HCT116 (cell line): ENCODE measurements at regions not wholly inside any gene's neighbourhood (a gene's known extent, or its start where the extent isn't known, plus 50 kb on each side); places are given as distances from the start of the nearest gene placed in this dataset.

ENCODE experiments used
- ATAC-seq: fragments of 200-7000 bp; cut with Tn5 transposase; 2 replicates; pipeline ENCODE4 v1.9.1; 2020; ENCODE audit warnings: mild to moderate bottlenecking, moderate library complexity
- BruUV-seq: library from RNA; stranded (reverse); fragments of 400-500 nt; replicated peaks from 2 replicates; lab custom pipeline; 2021; lab: Mats Ljungman, UMichigan
- CTCF ChIA-PET: fragments of 300-600 bp; sonication (Branson Sonifier 250); formaldehyde crosslinking; loops from one replicate; lab custom pipeline; 2021; ENCODE audit warnings: antibody characterized with exemption; lab: Charles Lee
- POLR2A ChIA-PET: fragments of 300-600, 350-600 bp; sonication (Branson Sonifier 250); formaldehyde crosslinking; loops from one replicate; lab custom pipeline; 2021; ENCODE audit warnings: antibody characterized with exemption; lab: Charles Lee
- RAD21 ChIA-PET, 2 experiments: fragments of 300-600 bp; sonication (Branson Sonifier 250); formaldehyde crosslinking; loops; one replicate each; lab custom pipeline; 2023; ENCODE audit warnings: low total read pairs in 2 of 2; ENCODE audit not compliant: uncharacterized antibody in 2 of 2, unreplicated experiment in 2 of 2, low non-redundant PET in 1 of 2; lab: Charles Lee
- DNase-seq: peaks from one replicate; pipeline ENCODE4 v3.0.0-alpha.2; 2010; ENCODE audit warnings: low read depth, low spot score
- H2AFZ ChIP-seq: fragments of 200-600 bp; shearing (Covaris generic), sonication (generic); 2 replicates; pipeline ENCODE4 v1.6.1; 2017; ENCODE audit warnings: low read depth, mixed run types, mixed read lengths, antibody characterized with exemption, low read length; ENCODE audit not compliant: poor library complexity, severe bottlenecking
- H3K27ac ChIP-seq: 2 replicates; pipeline ENCODE4 v1.5.1; 2012; ENCODE audit warnings: low read depth, low read length
- H3K27me3 ChIP-seq: fragments of 200-600 bp; sonication (generic); 2 replicates; pipeline ENCODE4 v1.6.1; 2016; ENCODE audit warnings: mixed run types, low read length, mixed read lengths; ENCODE audit not compliant: insufficient read depth
- H3K36me3 ChIP-seq, 2 experiments: fragments of 200-500 bp in 1 of 2; fragments of 200-600 bp in 1 of 2; sonication (Bioruptor generic) in 1 of 2; sonication (generic) in 1 of 2; 2 replicates each; pipeline versions ENCODE4 v1.5.1 to v1.6.1; 2014 to 2016; ENCODE audit warnings: low read length in 2 of 2, inconsistent platforms in 1 of 2, mixed read lengths in 1 of 2, mixed run types in 1 of 2; ENCODE audit not compliant: insufficient read depth in 2 of 2, control insufficient read depth in 1 of 2
- H3K4me1 ChIP-seq, 2 experiments: fragments of 200-600 bp in 1 of 2; sonication (generic) in 1 of 2; 2 replicates each; pipeline versions ENCODE4 v1.5.1 to v1.6.1; 2012 to 2017; ENCODE audit warnings: low read length in 2 of 2, inconsistent platforms in 1 of 2, mild to moderate bottlenecking in 1 of 2, mixed read lengths in 1 of 2, mixed run types in 1 of 2, moderate library complexity in 1 of 2; ENCODE audit not compliant: insufficient read depth in 2 of 2, control insufficient read depth in 1 of 2
- H3K4me2 ChIP-seq: fragments of 200-600 bp; sonication (generic); 2 replicates; pipeline ENCODE4 v1.6.1; 2017; ENCODE audit warnings: mixed run types, low read length, mixed read lengths
- H3K4me3 ChIP-seq, 2 experiments: fragments of 200-600 bp in 1 of 2; sonication (generic) in 1 of 2; replicated peaks in 1 of 2; 2 replicates each; pipeline ENCODE4 v1.5.1; 2011 to 2016; ENCODE audit warnings: low read length in 2 of 2, control low read depth in 1 of 2, low read depth in 1 of 2, mild to moderate bottlenecking in 1 of 2, mixed read lengths in 1 of 2, mixed run types in 1 of 2
- H3K79me2 ChIP-seq: fragments of 200-600 bp; sonication (generic); 2 replicates; pipeline ENCODE4 v1.6.1; 2017; ENCODE audit warnings: mild to moderate bottlenecking, mixed run types, low read length, moderate library complexity, mixed read lengths; ENCODE audit not compliant: insufficient read depth
- H3K9ac ChIP-seq: fragments of 200-600 bp; sonication (generic); 2 replicates; pipeline ENCODE4 v1.6.1; 2016; ENCODE audit warnings: low read length, mixed read lengths
- H3K9me2 ChIP-seq: fragments of 200-600 bp; sonication (generic), shearing (Covaris generic); 2 replicates; pipeline ENCODE4 v1.6.1; 2017; ENCODE audit warnings: mixed run types, mild to moderate bottlenecking, moderate library complexity; ENCODE audit not compliant: insufficient read depth
- H3K9me3 ChIP-seq, 2 experiments: fragments of 200-500 bp in 1 of 2; fragments of 200-600 bp in 1 of 2; sonication (Bioruptor generic) in 1 of 2; sonication (generic) in 1 of 2; 2 replicates each; pipeline ENCODE4 v1.6.1; 2014 to 2017; ENCODE audit warnings: low read length in 2 of 2, mixed read lengths in 2 of 2, inconsistent platforms in 1 of 2, low read depth in 1 of 2, mild to moderate bottlenecking in 1 of 2, mixed run types in 1 of 2, moderate library complexity in 1 of 2; ENCODE audit not compliant: control insufficient read depth in 1 of 2, insufficient read depth in 1 of 2
- H4K20me1 ChIP-seq: fragments of 200-600 bp; sonication (generic), shearing (Covaris generic); 2 replicates; pipeline ENCODE4 v1.6.1; 2017; ENCODE audit warnings: mixed run types, mild to moderate bottlenecking, moderate library complexity; ENCODE audit not compliant: insufficient read depth
- CEBPB ChIP-seq: IDR thresholded peaks from 2 replicates; pipeline ENCODE4 v1.6.1; 2012; ENCODE audit warnings: low read depth
- EGR1 ChIP-seq: IDR thresholded peaks from 2 replicates; pipeline ENCODE4 v1.6.1; 2012; ENCODE audit warnings: low read depth
- ELF1 ChIP-seq: IDR thresholded peaks from 2 replicates; pipeline ENCODE4 v1.6.1; 2012; ENCODE audit warnings: low read depth, borderline replicate concordance
- EZH2 ChIP-seq: fragments of 200-600 bp; sonication (generic); IDR thresholded peaks from 2 replicates; pipeline ENCODE4 v1.6.1; 2017; ENCODE audit warnings: antibody characterized with exemption, mixed run types
- FOSL1 ChIP-seq: IDR thresholded peaks from 2 replicates; pipeline ENCODE4 v1.6.1; 2012; ENCODE audit warnings: low read depth
- JUND ChIP-seq: IDR thresholded peaks from 2 replicates; pipeline ENCODE4 v1.6.1; 2012
- POLR2AphosphoS5 ChIP-seq: IDR thresholded peaks from 2 replicates; pipeline ENCODE4 v1.6.1; 2011; ENCODE audit warnings: mild to moderate bottlenecking, low read depth, low read length, moderate library complexity
- SP1 ChIP-seq: IDR thresholded peaks from 2 replicates; pipeline ENCODE4 v1.6.1; 2012; ENCODE audit warnings: low read depth
- TCF7L2 ChIP-seq: IDR thresholded peaks from 2 replicates; pipeline ENCODE4 v1.7.0; 2011; ENCODE audit warnings: borderline replicate concordance, inconsistent platforms; ENCODE audit not compliant: insufficient read depth, insufficient read length; ENCODE audit errors: extremely low read depth
- YY1 ChIP-seq: IDR thresholded peaks from 2 replicates; pipeline ENCODE4 v1.6.1; 2011; ENCODE audit warnings: low read length, low read depth, moderate library complexity, mild to moderate bottlenecking; ENCODE audit not compliant: insufficient replicate concordance; ENCODE audit errors: extremely low read depth
- ZNF274 ChIP-seq: fragments of 200-500 bp; sonication (Bioruptor generic); IDR thresholded peaks from 2 replicates; pipeline ENCODE4 v1.6.1; 2014; ENCODE audit warnings: mild to moderate bottlenecking, low read depth, low read length, inconsistent platforms
- intact Hi-C: fragments of 100-400 bp; cut with micrococcal nuclease; formaldehyde crosslinking; loops from 2 replicates; pipeline ENCODE4 v1.10.0; 2022
- TF ChIP-seq, protein P1 (sequence below): IDR thresholded peaks from 2 replicates; pipeline ENCODE4 v1.6.1; 2011; ENCODE audit warnings: mild to moderate bottlenecking, low read length, moderate library complexity; ENCODE audit not compliant: insufficient replicate concordance; ENCODE audit errors: extremely low read depth
- TF ChIP-seq, protein P2 (sequence below): IDR thresholded peaks from 2 replicates; pipeline ENCODE4 v1.6.1; 2012
- TF ChIP-seq, protein P3 (sequence below): IDR thresholded peaks from 2 replicates; pipeline ENCODE4 v1.6.1; 2012; ENCODE audit warnings: low read depth

DNA sequence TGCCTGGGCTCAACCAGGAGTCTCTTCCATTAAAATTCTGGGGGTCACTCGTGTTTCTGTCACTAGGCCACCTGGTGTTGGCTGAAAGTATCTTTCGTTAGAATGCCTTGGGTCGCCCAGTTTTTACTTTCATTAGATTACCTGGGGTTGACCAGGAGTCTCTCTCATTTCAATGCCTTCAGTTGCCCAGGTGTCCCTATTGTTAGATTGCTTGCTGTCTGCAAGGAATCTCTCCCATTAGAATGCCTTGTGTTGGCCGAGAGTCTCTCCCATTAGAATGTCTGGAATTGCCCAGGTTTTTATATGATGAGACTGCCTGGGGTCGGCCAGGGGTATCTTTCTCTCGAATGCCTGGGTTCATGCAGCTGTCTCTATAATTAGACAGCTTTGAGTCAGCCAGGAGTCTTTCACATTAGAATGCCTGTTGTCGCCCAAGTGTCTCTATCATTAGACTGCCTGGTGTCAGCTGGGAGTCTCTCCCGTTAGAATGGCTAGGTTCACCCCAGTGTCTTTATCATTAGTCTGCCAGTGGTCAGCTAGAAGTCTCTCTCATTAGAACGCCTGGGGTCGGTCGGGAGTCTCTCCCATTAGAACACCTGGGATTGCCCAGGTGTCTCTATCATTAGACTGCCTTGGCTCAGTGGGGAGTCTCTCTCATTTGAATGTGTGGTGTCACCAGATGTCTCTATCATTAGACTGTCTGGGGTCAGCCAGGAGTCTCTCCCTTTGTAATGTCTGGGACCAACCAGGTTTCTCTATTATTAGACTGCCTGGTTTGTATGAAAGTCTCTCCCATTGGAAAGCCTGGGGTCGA lies 1446.8 kb downstream of the UQCRFS1 start:
- intact Hi-C loops = no loop called here
- no peak overlapping the region for H3K9ac ChIP-seq
- no peaks in the 10 kb centered on the region for H3K79me2 ChIP-seq
- ATAC-seq (no peak), DNase-seq (no peak)
- H3K9me3 ChIP-seq = peaks cover 3 to 5% of the 10 kb centered on the region in 2 experiments; a peak in 2 of 4 replicates
- TF ChIP-seq ELF1 = no peak
- no peak for TF ChIP-seq EZH2
- H3K4me3 ChIP-seq = no peak overlapping the region
- CTCF ChIA-PET = no interaction called here
- H3K36me3 ChIP-seq = no peaks in the 10 kb centered on the region
- POLR2A ChIA-PET = no interaction called here
- H3K27ac ChIP-seq = no peak overlapping the region
- no peaks in the 10 kb centered on the region for H4K20me1 ChIP-seq
- no peak overlapping the region for H3K4me2 ChIP-seq
- no peaks in the 10 kb centered on the region for H3K27me3 ChIP-seq
- H3K9me2 ChIP-seq = no peaks in the 10 kb centered on the region
- no TSS peak for BruUV-seq
- RAD21 ChIA-PET = no interaction called here
- no peak overlapping the region for H2AFZ ChIP-seq
- no peaks in the 10 kb centered on the region for H3K4me1 ChIP-seq

DNA sequence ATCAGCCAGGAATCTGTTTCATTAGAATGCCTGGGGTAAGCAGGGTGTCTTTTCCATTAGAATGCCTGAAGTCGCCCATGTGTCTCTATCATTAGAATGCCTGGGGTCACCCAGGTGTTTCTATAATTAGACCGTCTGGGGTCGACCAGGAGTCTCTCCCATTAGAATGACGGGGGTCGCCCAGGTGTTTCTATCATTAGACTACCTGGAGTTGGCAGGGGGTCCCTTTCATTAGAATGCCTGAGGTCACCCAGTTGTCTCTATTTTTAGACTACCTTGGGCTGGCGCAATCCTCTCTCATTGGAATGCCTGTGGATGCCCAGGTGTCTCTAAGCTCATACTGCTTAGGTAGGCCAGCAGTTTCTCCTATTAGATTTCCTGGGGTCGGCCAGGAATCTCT lies 1447.6 kb downstream of the UQCRFS1 start:
- intact Hi-C loops = no loop called here
- RAD21 ChIA-PET = no interaction called here
- TF ChIP-seq ZNF274 = no peak
- TF ChIP-seq, protein P1, sequence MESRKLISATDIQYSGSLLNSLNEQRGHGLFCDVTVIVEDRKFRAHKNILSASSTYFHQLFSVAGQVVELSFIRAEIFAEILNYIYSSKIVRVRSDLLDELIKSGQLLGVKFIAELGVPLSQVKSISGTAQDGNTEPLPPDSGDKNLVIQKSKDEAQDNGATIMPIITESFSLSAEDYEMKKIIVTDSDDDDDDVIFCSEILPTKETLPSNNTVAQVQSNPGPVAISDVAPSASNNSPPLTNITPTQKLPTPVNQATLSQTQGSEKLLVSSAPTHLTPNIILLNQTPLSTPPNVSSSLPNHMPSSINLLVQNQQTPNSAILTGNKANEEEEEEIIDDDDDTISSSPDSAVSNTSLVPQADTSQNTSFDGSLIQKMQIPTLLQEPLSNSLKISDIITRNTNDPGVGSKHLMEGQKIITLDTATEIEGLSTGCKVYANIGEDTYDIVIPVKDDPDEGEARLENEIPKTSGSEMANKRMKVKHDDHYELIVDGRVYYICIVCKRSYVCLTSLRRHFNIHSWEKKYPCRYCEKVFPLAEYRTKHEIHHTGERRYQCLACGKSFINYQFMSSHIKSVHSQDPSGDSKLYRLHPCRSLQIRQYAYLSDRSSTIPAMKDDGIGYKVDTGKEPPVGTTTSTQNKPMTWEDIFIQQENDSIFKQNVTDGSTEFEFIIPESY = no peak
- no peak for TF ChIP-seq TCF7L2
- no peak for TF ChIP-seq ELF1
- TF ChIP-seq YY1 = no peak
- no peak for TF ChIP-seq EGR1
- TF ChIP-seq CEBPB = no peak
- no peak for TF ChIP-seq POLR2AphosphoS5
- TF ChIP-seq, protein P2, sequence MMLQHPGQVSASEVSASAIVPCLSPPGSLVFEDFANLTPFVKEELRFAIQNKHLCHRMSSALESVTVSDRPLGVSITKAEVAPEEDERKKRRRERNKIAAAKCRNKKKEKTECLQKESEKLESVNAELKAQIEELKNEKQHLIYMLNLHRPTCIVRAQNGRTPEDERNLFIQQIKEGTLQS = no peak
- TF ChIP-seq SP1 = no peak
- no peak for TF ChIP-seq EZH2
- TF ChIP-seq JUND = no peak
- no peak for TF ChIP-seq FOSL1
- TF ChIP-seq, protein P3, sequence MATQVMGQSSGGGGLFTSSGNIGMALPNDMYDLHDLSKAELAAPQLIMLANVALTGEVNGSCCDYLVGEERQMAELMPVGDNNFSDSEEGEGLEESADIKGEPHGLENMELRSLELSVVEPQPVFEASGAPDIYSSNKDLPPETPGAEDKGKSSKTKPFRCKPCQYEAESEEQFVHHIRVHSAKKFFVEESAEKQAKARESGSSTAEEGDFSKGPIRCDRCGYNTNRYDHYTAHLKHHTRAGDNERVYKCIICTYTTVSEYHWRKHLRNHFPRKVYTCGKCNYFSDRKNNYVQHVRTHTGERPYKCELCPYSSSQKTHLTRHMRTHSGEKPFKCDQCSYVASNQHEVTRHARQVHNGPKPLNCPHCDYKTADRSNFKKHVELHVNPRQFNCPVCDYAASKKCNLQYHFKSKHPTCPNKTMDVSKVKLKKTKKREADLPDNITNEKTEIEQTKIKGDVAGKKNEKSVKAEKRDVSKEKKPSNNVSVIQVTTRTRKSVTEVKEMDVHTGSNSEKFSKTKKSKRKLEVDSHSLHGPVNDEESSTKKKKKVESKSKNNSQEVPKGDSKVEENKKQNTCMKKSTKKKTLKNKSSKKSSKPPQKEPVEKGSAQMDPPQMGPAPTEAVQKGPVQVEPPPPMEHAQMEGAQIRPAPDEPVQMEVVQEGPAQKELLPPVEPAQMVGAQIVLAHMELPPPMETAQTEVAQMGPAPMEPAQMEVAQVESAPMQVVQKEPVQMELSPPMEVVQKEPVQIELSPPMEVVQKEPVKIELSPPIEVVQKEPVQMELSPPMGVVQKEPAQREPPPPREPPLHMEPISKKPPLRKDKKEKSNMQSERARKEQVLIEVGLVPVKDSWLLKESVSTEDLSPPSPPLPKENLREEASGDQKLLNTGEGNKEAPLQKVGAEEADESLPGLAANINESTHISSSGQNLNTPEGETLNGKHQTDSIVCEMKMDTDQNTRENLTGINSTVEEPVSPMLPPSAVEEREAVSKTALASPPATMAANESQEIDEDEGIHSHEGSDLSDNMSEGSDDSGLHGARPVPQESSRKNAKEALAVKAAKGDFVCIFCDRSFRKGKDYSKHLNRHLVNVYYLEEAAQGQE = no peak

More for the DNA sequence above, 1447.6 kb downstream of the UQCRFS1 start:
- no peaks in the 10 kb centered on the region for H3K4me1 ChIP-seq
- H3K27ac ChIP-seq = no peak overlapping the region
- H3K9me3 ChIP-seq = peaks cover 3 to 5% of the 10 kb centered on the region in 2 experiments; a peak in 2 of 4 replicates
- no peaks in the 10 kb centered on the region for H3K36me3 ChIP-seq
- H3K79me2 ChIP-seq = no peaks in the 10 kb centered on the region
- H3K4me3 ChIP-seq = no peak overlapping the region
- no peak overlapping the region for H3K4me2 ChIP-seq
- BruUV-seq = no TSS peak
- H4K20me1 ChIP-seq = no peaks in the 10 kb centered on the region
- POLR2A ChIA-PET = no interaction called here
- ATAC-seq = no peak
- no peaks in the 10 kb centered on the region for H3K27me3 ChIP-seq
- H3K9ac ChIP-seq = no peak overlapping the region
- no peak overlapping the region for H2AFZ ChIP-seq
- no peaks in the 10 kb centered on the region for H3K9me2 ChIP-seq
- DNase-seq = no peak
- CTCF ChIA-PET = no interaction called here
